HG02678 (cell line): ENCODE measurements at regions not wholly inside any gene's neighbourhood (a gene's known extent, or its start where the extent isn't known, plus 50 kb on each side); places are given as distances from the start of the nearest gene placed in this dataset.
"Not testable (repeated sequence)": the region's sequence is repeated elsewhere in the genome, so short reads cannot be mapped to it uniquely, and the experiment has no call there.

Source experiments
- ATAC-seq: cut with Tn5 transposase; IDR thresholded peaks from one replicate; pipeline ENCODE4 v1.9.1; 2021; ENCODE audit warnings: mild to moderate bottlenecking, moderate library complexity; ENCODE audit not compliant: unreplicated experiment

DNA sequence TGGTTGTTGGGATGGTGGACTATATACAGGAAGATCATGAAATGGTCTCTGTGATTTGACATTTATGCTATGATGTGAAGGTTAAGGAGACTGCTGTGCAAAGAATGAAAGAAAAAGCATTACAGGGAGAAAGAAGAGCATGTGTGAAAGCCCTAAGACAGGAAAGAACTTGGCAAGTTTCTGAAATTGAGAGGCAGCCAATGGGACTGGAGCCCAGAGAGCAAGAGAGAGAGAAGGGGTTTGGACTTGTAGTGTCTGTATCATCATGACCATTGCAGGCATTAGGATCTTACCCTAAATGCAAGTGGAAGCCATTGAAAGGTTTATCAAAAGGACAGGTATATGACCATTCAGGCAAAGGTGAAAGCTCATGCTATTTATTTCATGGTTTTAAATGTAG lies 147.1 kb downstream of the NAA11 start:
- no peak for ATAC-seq

DNA sequence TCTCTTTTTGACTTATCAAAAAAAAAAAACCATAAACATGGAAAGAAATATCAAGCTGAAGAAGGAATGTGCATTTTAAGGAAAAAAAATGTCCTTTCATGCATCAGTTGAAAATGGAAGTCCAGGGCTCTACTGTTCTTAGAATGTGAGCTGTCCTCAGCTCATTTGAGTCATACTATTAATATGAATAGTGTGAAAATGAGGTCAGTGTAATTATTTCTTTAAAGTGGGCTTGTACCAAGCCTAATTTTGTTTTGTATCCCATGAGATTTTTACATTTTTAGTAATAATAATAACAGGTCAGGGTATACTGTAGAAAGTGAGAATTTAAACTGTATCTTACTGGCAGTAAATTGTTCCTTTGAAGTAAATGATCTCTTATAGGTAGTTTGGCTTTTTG lies 148.5 kb downstream of the NAA11 start:
- ATAC-seq = no peak

DNA sequence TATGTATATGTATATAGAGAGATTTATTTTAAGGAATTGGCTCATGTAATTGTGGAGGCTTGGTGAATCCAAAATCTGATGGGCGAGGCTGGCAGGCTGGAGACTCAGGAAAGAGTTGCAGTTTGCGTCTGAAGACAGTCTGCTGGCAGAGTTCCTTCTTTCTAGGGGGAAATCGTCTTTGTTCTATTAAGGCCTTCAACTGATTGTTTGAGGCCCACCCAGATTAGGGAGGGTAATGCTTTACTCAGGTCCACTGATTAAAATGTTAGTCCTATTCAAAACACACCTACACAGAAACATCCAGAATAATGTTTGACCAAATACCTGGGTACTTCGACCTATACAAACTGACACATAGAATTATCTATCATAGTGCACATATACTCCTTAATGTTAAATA lies 149.5 kb downstream of the NAA11 start:
- no peak for ATAC-seq

DNA sequence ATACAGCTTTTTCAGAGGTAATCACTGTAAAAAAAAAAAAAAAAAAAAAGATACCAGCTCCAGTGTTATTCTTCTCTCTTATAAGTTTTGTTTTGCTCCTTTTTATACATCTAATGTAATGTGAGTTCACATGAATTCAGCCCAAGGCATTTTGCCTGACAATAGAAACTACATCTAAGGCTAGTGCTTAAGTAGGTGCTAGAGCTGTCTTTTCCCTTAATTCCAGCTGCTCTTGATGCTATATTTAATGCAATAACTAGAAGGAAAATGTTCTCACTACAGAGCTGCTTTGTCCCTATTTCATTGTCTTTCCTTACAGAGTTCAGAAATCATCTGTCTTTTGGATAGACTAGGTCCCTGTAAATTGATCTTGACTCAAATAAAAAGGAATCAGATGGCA lies 150.1 kb downstream of the NAA11 start:
- ATAC-seq = no peak

DNA sequence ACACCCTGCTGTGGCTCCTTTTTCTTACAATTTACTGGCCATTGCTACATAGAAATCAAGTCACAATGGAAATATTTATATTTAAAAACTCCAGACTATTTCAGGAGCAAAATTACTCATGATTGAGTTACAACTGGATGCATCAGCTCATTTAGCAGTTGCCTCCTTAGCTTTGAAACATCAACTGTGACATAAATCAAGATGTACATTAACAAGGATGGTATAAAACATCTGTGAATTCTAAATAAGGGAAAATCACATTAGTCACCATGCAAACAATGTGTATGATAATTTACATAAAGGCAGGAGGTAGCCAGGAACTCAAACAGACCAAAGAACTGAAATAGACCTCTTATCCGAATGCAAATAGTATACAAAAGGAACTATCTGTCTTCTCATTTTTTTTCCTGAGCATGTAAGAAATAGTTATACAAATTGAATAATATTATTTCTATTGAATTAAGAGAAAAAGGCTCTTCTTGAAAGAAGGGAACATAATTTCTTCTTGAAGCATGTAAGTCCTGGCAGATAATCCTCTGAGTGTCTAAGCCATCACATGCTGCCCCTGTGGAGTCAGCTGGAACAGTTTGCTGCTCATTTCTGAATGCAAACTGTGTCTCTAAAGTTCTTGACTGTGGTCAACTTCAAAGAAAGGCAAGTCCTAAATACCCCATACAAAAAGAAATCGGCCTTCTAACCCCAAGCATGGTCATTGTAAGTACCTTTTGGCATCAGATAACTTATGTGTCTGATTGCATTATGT lies 151.2 kb downstream of the NAA11 start:
- no peak for ATAC-seq

DNA sequence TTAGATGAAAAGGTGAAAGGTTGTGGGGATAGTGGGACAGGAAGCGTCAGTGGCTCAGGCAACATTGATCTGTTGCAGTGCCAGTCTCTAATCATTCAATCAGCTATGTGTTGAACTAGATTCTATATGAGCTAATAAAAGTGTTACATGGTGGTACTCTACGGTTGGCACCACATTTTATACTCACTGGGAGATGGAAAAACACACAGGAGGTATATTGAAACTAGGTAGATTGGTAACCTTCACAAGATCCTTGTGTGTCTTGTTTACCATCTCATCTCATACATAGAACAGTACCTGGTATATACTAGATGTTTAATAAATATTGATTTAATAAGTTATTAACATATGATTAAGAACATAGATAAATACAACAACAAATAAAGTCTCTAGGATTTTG lies 152.7 kb downstream of the NAA11 start:
- ATAC-seq = no peak

DNA sequence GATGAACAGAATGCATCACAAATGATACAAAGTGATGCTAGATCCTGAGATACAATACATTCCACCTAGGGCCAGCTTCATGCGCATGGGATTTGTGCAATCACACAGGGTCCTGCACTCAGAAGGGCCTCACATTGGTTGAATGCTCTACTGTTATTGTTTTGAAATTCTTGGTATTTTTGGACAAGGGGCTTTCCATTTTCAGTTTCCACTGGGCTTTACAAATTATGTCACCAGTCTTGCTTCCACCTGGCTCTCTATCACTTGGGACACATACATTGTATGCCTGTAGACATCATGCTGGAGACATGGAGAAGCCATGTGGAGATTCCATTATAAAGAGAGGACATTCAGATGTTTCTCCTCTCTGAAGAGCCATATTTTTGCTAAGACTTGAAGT lies 155.8 kb downstream of the NAA11 start:
- ATAC-seq = no peak

DNA sequence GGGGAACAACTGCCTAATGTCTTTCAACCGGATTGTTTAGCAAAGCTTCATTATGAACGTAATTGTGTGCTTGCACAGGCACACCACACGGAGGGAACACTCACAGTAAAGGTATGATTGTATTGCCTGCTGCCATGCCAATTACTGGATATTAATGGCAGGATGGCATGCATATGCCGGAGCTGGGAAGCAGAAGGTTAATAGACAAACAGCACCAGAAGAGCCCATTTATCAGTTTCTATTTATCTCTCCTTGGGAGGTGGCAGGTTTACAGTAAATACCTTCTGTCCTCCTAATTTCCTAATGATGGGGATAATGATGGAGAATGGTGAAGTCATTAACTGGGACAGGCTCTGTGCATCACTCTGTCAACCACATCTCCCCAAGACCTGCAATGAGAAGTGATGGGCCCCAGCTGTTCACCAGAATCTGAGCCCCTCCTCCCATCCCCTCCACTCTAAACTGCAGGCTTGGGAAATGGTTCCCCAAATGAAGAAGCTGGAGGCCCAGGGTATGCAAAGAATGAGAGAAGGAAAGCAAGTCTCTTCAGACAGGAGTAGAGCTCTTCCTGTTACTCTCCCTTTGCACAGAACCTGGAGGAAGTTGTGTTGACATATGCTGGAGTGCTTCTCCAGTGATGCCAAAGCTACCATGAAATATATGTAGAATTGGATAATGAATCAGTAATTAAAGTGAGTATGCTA lies 160.8 kb downstream of the NAA11 start:
- no peak for ATAC-seq

DNA sequence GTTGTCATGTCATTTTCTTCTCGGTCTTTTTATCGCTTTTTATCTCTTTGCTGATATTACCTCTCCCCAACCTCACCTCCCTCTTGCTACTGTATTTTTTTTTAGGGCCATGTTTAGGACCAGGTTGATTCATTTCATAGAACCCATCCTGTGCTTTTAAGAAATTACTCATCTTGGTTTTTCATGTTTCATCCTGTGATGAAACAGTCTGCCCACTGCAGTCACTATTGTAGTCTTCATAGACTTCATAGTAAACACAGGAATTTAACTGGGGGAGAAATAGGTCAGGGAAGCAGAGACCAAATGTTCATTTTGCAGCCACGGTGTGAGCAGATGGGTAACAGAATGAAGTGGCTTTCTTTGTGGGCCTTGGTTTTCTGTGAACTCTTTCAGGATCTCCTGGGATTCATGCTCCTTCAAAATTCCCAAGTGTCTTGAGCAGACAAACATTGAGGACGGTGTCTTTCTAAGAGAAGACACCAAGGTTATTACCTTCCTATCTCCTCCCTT lies 161.8 kb downstream of the NAA11 start:
- ATAC-seq = no peak

DNA sequence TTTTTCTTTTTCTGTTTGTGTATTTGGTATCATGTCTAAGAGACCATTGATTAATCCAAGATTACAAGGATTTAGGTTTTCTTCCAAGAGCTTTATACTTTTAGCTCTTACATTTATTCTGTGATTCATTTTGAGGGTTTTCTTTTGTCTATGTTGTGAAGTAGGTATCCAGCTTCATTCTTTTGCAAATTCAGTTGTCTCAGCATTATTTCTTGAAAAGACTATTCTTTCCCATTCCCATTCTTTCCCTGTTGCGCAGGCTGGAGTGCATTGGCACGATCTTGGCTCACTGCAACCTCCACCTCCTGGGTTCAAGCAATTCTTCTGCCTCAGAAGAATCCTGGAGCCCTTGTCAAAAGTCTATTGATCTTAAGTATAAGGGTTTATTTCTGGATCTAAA lies 164.9 kb downstream of the NAA11 start:
- no peak for ATAC-seq

DNA sequence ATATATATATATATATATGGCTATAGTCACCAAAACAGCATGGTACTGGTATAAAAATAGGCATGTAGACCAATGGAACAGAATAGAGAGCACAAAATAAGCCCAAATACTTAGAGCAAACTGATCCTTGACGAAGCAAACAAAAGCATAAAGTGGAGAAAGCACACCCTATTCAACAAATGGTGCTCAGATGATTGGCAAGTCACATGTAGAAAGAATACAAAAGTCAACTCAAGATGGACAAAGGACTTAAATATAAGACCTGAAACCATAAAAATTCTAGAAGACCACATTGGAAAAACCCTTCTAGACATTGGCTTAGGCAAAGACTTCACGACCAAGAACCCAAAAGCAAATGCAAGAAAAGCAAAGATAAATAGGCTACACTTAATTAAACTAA lies 167.2 kb downstream of the NAA11 start:
- not testable (repeated sequence) for ATAC-seq

DNA sequence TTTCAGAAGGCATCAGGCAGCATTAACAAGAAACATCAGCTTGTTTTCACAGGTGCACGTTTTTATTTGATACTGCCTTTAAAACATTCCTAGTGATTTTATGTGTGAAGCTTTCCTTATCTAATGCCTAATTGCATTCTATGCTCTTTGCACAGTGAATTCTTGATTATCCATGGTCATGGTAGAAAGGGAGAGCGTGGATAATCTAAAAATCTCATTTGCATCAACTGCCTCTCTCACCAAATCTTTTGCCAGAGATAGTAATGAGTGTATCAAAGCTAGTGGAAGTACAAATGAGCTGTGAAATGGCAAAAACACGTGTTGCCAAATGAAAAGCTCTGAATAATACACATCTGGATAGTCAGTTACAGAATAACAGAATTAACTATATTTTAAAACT lies 170.5 kb downstream of the NAA11 start:
- no peak for ATAC-seq

DNA sequence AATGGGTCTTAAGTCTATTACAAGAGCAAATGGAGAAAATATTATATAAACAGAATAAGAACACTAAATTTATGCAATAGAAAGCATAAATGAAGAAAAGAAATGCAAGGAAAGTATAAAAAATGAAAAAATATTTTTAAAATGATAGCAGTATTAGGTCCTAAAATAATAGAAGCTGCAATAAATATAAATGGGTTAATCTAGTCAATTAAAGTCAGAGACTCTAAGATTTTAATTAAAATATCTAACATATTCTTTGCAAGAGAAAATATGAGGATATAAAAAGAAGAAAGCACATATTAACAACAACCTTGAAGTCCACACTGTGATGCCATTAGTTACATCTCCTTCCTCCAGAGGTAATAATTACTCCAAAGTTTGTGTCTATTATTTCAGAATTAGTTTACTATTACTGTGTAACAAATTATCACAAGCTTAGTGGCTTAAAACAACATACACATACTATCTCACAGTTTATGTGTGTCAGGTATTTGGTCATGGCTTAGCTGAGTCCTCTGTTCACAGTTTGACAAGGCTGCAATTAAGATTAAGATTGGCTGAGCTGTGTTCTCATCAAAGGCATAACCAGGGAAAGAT lies 174.9 kb downstream of the NAA11 start:
- ATAC-seq = no peak

DNA sequence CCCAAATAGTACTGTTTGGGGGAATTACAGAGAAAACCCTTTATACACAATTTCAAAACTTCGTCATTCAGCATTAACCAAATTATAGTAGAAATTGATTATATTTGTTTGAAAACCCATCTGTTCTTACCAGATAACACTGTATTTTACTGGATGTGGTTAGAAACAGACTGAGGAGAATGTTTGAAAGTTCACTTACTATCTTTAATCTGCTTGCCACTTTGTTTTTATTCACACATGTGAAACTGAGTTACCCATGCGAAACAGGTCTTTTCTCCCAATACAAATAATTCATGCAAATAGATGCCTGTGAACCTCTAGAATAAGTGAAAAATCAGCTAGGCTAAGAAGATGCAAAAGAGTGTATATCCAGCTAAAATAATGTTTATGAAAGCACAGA lies 177.5 kb downstream of the NAA11 start:
- no peak for ATAC-seq

DNA sequence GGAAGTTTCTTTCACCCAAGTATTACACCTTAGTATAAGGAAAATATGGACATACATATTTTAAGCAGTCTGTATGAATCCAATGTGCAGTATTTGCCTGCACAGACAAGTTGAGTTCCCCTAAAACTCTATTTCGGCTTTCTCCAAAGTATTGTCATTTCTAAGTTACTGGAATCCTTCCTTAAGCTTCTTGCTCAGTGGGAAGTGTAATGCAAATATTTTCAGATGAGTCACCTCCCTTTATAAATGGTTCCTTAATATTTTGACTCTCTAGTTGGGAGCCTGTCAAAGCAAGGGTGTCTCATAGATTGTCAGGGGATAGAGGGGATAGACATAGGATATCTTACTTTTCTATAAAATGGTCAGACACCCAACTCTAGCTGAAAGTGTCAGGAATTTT lies 178.6 kb downstream of the NAA11 start:
- no peak for ATAC-seq

DNA sequence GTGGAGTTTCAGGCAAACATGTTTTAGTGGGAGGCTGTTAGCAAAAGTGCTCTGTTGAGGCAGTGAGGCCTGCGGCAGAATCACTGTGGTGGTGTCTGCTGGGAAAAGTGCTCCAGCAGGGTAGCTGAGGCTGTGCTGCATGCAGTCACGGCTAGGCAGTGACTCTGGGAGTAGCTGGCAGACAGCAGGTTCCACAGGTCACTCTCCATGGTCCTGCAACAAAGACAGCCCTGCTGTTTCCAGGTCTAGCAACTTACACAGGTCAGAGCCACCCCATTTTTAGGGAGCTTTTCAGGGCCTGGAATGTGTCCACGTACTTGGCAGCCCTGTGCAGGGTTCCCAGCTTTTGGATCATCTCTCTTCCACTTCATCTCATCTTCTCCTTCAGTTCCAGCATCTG lies 184.3 kb downstream of the NAA11 start:
- ATAC-seq = no peak

DNA sequence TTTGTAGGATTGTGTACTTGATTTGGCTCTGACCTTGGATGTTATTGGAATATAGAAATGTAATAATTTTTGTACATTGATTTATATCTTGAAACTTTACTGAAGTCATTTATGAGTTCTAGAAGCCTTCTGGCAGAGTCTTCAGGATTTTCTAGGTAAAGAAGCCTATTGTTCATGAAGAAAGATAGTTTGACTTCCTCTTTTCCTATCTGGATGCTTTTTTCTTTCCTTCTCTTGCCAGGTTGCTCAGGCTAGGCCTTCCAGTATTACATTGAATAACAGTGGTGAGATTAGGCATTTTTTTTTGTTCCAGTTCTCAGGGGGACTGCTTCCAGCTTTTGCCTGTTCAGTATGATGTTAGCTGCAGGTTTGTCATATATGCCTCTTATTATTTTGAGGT lies 191.1 kb downstream of the NAA11 start:
- no peak for ATAC-seq

DNA sequence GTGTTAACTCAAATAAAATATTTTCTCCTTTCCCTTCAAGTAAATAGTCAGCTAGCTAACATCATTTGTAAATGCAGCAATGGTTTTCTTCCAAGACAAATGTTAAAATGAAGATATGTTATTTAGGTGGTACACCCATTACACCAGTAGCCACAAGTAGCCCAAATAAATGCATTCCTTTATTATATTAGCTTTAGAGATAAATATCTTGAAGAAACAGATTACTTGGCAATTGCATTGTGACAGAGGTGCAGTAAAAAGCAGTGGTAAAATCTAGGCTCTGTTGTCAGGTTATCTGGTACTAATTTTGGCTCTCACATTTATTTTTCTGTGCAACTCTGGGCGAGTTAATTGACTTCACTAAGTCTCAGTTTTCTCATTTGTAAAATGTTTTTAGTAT lies 193.0 kb downstream of the NAA11 start:
- no peak for ATAC-seq

DNA sequence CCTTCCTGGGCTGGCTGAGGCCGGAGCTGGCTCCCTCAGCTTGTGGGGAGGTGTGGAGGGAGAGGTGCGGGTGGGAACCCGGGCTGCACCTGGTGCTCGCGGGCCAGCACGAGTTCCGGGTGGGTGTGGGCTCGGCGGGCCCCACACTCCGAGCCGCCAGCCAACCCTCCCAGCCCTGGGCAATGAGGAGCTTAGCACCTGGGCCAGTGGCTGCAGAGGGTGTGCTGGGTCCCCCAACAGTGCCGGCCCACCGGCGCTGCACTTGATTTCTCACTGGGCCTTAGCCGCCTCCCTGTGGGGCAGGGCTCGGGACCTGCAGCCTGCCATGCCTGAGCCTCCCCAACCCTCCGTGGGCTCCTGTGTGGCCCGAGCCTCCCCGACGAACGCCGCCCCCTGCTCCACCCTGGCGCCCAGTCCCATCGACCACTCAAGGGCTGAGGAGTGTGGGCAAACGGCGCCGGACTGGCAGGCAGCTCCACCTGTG lies 182.7 kb upstream of the PAQR3 start:
- ATAC-seq = no peak

DNA sequence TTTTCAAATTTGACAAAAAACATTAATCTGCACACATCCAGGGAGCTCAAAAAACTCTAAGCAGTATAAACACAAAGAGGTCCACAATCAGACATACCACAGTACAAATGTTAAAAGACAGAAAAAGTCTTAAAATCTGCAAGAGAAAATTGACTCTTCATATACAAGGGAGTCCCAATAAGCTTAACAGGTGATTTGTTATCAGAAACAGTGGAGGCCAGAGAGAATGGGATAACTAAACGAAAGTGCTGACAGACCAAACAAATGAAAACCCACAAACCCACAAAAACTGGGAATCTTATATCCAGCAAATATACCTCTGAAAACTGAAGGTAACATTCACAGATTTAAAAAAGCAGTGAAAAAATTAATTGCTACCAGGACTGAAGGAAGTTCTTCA lies 182.0 kb upstream of the PAQR3 start:
- ATAC-seq = no peak

DNA sequence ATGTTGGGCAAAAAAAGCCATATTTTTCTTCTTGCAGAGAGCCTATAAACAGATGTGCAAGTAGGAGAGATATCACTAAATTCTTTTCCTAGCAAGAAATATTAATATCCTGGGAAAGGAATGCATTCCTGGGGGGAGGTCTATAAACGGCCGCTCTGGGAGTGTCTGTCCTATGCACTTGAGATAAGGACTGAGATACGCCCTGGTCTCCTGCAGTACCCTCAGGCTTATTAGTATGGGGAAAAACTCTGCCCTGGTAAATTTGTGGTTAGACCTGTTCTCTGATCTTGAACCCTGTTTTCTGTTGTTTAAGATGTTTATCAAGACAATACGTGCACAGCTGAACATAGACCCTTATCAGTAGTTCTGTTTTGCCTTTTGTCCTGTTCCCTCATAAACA lies 177.8 kb upstream of the PAQR3 start:
- not testable (repeated sequence) for ATAC-seq

DNA sequence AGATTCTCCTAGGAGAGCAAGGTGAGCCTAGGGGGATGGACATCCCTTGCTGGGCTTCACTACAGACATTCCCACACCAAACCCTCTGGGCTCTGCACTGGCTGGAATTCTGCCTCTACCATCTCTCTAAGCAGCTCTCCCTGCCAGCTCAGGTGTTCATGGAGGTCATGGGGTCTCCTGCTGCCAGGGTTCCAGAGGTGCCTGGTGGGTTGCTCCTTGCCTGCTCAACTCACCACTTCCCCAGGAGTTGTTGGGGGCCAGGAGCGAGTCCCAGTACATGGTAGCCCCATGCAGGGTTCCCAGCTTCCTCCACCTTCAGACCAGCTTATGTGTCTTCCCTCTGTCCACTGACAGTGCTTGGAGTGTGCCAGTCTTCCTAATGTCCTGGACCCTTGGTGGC lies 167.8 kb upstream of the PAQR3 start:
- no peak for ATAC-seq
